ENCODE measurements at regions not wholly inside any gene's neighbourhood (a gene's known extent, or its start where the extent isn't known, plus 50 kb on each side); places are given as distances from the start of the nearest gene placed in this dataset.
"Not testable (repeated sequence)": the region's sequence is repeated elsewhere in the genome, so short reads cannot be mapped to it uniquely, and the experiment has no call there.

DNA sequence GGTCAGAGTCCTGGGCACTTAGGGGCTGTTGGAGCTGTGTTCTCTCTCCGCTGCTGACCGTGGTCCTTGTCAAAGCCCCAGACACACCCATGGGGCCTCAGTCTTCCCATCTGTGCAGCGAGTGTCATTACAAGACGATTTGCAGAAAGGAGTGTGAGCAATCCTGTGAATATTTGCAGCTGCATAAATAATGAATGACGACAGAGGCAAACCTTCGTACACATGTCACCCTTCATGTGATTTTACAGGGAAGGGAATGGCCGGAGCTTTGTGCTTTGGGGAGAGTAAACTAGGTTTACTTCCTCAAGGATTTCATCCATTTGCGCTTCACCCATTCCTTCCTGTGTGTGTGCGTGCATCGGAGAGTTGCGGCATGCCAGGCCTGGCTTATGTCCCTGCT lies 370.8 kb upstream of the SOX1 start:
- TF ChIP-seq, protein P1, sequence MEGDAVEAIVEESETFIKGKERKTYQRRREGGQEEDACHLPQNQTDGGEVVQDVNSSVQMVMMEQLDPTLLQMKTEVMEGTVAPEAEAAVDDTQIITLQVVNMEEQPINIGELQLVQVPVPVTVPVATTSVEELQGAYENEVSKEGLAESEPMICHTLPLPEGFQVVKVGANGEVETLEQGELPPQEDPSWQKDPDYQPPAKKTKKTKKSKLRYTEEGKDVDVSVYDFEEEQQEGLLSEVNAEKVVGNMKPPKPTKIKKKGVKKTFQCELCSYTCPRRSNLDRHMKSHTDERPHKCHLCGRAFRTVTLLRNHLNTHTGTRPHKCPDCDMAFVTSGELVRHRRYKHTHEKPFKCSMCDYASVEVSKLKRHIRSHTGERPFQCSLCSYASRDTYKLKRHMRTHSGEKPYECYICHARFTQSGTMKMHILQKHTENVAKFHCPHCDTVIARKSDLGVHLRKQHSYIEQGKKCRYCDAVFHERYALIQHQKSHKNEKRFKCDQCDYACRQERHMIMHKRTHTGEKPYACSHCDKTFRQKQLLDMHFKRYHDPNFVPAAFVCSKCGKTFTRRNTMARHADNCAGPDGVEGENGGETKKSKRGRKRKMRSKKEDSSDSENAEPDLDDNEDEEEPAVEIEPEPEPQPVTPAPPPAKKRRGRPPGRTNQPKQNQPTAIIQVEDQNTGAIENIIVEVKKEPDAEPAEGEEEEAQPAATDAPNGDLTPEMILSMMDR (IDR thresholded peaks at IDR 0.05 in 4 of 5, conservative IDR thresholded peaks at IDR 0.05 in 1 of 5): not testable (repeated sequence)
- TF ChIP-seq POLR2A (IDR thresholded peaks at IDR 0.05): not testable (repeated sequence)
